GM12878 (cell line): ENCODE measurements at regions not wholly inside any gene's neighbourhood (a gene's known extent, or its start where the extent isn't known, plus 50 kb on each side); places are given as distances from the start of the nearest gene placed in this dataset.

ENCODE experiments used
- ATAC-seq: fragments of 200-7000 bp; cut with Tn5 transposase; 3 replicates; pipeline ENCODE4 v1.9.1; 2020; ENCODE audit warnings: mild to moderate bottlenecking, moderate library complexity
- BruUV-seq: library from RNA; stranded (reverse); fragments of 400-500 nt; replicated peaks from 2 replicates; lab custom pipeline; 2021; lab: Mats Ljungman, UMichigan
- CTCF ChIA-PET: fragments of 300-600 bp; sonication (Branson Sonifier 250); formaldehyde crosslinking; extraction: SDS; loops from one replicate; lab custom pipeline; 2021; ENCODE audit warnings: inconsistent platforms; lab: Yijun Ruan, JAX
- POLR2A ChIA-PET: fragments of 350-600 bp; formaldehyde crosslinking; extraction: SDS; loops from one replicate; lab custom pipeline; 2021; ENCODE audit warnings: inconsistent platforms; lab: Charles Lee
- RAD21 ChIA-PET: fragments of 300-600 bp; sonication (Branson Sonifier 250); formaldehyde crosslinking; loops from one replicate; lab custom pipeline; 2023; ENCODE audit warnings: antibody characterized with exemption; ENCODE audit not compliant: unreplicated experiment; lab: Charles Lee
- SMC1A ChIA-PET: fragments of 300-600 bp; sonication (Branson Sonifier 250); formaldehyde crosslinking; loops from one replicate; lab custom pipeline; 2023; ENCODE audit not compliant: unreplicated experiment, uncharacterized antibody; lab: Charles Lee
- DNase-seq: peaks from one replicate; pipeline ENCODE4 v3.0.0-alpha.2; 2011; ENCODE audit warnings: low read depth, low spot score
- FAIRE-seq: peaks from 3 replicates; lab custom pipeline; 2011; peaks lifted over from hg19 to GRCh38; lab: Jason Lieb, UNC
- H2AFZ ChIP-seq: 2 replicates; pipeline ENCODE4 v1.6.0; 2011; ENCODE audit warnings: low read depth, low read length, control low read depth; ENCODE audit not compliant: control insufficient read depth
- H3K27ac ChIP-seq: 2 replicates; pipeline ENCODE4 v1.5.1; 2011; ENCODE audit warnings: control low read depth; ENCODE audit not compliant: control insufficient read depth, insufficient read depth
- H3K27me3 ChIP-seq, 2 experiments: replicated peaks in 1 of 2; 2 replicates each; pipeline versions ENCODE4 v1.6.0 to v1.6.1; 2011; ENCODE audit warnings: low read length in 1 of 2; ENCODE audit not compliant: control insufficient read depth in 2 of 2, insufficient read depth in 2 of 2
- H3K36me3 ChIP-seq, 2 experiments: 2 replicates each; pipeline ENCODE4 v1.5.1; 2011; ENCODE audit warnings: low read length in 1 of 2; ENCODE audit not compliant: control insufficient read depth in 2 of 2, insufficient read depth in 2 of 2
- H3K4me1 ChIP-seq: 2 replicates; pipeline ENCODE4 v1.6.1; 2011; ENCODE audit warnings: mild to moderate bottlenecking, low read length, moderate library complexity, mixed read lengths; ENCODE audit not compliant: control insufficient read depth, insufficient read depth
- H3K4me2 ChIP-seq: 2 replicates; pipeline ENCODE4 v1.6.0; 2011; ENCODE audit warnings: control low read depth; ENCODE audit not compliant: control insufficient read depth, insufficient read depth
- H3K4me3 ChIP-seq: fragments of 200-600 bp; sonication (generic); 2 replicates; pipeline ENCODE4 v1.5.1; 2016
- H3K79me2 ChIP-seq: 2 replicates; pipeline ENCODE4 v1.6.0; 2011; ENCODE audit warnings: low read length; ENCODE audit not compliant: control insufficient read depth, insufficient read depth
- H3K9ac ChIP-seq: 2 replicates; pipeline ENCODE4 v1.8.0; 2011; ENCODE audit warnings: low read length, control low read depth, mixed read lengths; ENCODE audit not compliant: control insufficient read depth, insufficient read depth
- H3K9me3 ChIP-seq: replicated peaks from 3 replicates; pipeline ENCODE4 v1.5.1; 2011; ENCODE audit warnings: mild to moderate bottlenecking, low read length; ENCODE audit not compliant: control insufficient read depth, insufficient read depth
- H4K20me1 ChIP-seq: 2 replicates; pipeline ENCODE4 v1.6.0; 2011; ENCODE audit not compliant: control insufficient read depth, insufficient read depth
- ATF2 ChIP-seq: IDR thresholded peaks from 2 replicates; pipeline ENCODE4 v1.6.1; 2012; ENCODE audit warnings: low read length, inconsistent platforms
- ATF7 ChIP-seq: fragments of 450-650 bp; IDR thresholded peaks from 2 replicates; pipeline ENCODE4 v1.6.1; 2016; ENCODE audit warnings: low read depth, mild to moderate bottlenecking
- CEBPB ChIP-seq, 2 experiments: fragments of 150-350 bp in 1 of 2; IDR thresholded peaks; 2 replicates each; pipeline ENCODE4 v1.6.1; 2012 to 2014; ENCODE audit warnings: low read depth in 2 of 2, low read length in 2 of 2, borderline replicate concordance in 1 of 2, inconsistent platforms in 1 of 2
- CREB1 ChIP-seq: IDR thresholded peaks from 2 replicates; pipeline ENCODE4 v1.6.1; 2012; ENCODE audit warnings: low read depth, mild to moderate bottlenecking, inconsistent platforms
- CTCF ChIP-seq, 3 experiments: IDR thresholded peaks in 2 of 3; conservative IDR thresholded peaks in 1 of 3; 2 replicates each; pipeline ENCODE4 v1.5.1; 2011; ENCODE audit warnings: low read depth in 3 of 3, low read length in 3 of 3, mild to moderate bottlenecking in 3 of 3, control low read depth in 2 of 3, moderate library complexity in 2 of 3, inconsistent platforms in 1 of 3, mixed read lengths in 1 of 3; ENCODE audit not compliant: control insufficient read depth in 2 of 3, insufficient read depth in 1 of 3; ENCODE audit errors: extremely low read depth in 1 of 3
- E2F4 ChIP-seq: IDR thresholded peaks from 2 replicates; pipeline ENCODE4 v1.6.1; 2012; ENCODE audit warnings: low read depth, low read length, improper control_type of control experiment
- EGR1 ChIP-seq, 2 experiments: IDR thresholded peaks; 1 replicate in 1 of 2; 2 replicates in 1 of 2; pipeline ENCODE4 v1.6.1; 2011 to 2012; ENCODE audit warnings: low read depth in 2 of 2, low read length in 2 of 2, borderline replicate concordance in 1 of 2, mild to moderate bottlenecking in 1 of 2, moderate library complexity in 1 of 2
- FOXM1 ChIP-seq: IDR thresholded peaks from 2 replicates; pipeline ENCODE4 v1.6.1; 2012; ENCODE audit warnings: low read depth, mild to moderate bottlenecking, inconsistent platforms, low read length, moderate library complexity
- MYB ChIP-seq: fragments of 150-350 bp; IDR thresholded peaks from 2 replicates; pipeline ENCODE4 v1.6.1; 2014; ENCODE audit warnings: mild to moderate bottlenecking, low read depth, low read length, borderline replicate concordance
- NBN ChIP-seq: fragments of 450-650 bp; IDR thresholded peaks from 2 replicates; pipeline ENCODE4 v1.6.1; 2016
- PBX3 ChIP-seq: IDR thresholded peaks from 2 replicates; pipeline ENCODE4 v1.6.1; 2011; ENCODE audit warnings: mild to moderate bottlenecking, low read depth, low read length, moderate library complexity; ENCODE audit not compliant: insufficient replicate concordance
- POLR2A ChIP-seq: IDR thresholded peaks from 2 replicates; pipeline ENCODE4 v1.6.1; 2011; ENCODE audit warnings: low read depth, mild to moderate bottlenecking, low read length
- RCOR1 ChIP-seq: conservative IDR thresholded peaks from 2 replicates; pipeline ENCODE4 v1.6.1; 2012; ENCODE audit warnings: low read depth, low read length, improper control_type of control experiment
- RFX5 ChIP-seq: IDR thresholded peaks from 2 replicates; pipeline ENCODE4 v1.6.1; 2011; ENCODE audit warnings: low read depth, low read length, improper control_type of control experiment
- SMC3 ChIP-seq: IDR thresholded peaks from 2 replicates; pipeline ENCODE4 v1.6.1; 2011; ENCODE audit warnings: low read length, improper control_type of control experiment, borderline replicate concordance
- TAF1 ChIP-seq: IDR thresholded peaks from 2 replicates; pipeline ENCODE4 v1.6.1; 2011; ENCODE audit warnings: mild to moderate bottlenecking, low read depth, low read length, borderline replicate concordance
- TCF12 ChIP-seq: IDR thresholded peaks from 2 replicates; pipeline ENCODE4 v1.6.1; 2011; ENCODE audit warnings: low read depth, mild to moderate bottlenecking, low read length
- ZNF384 ChIP-seq: IDR thresholded peaks from 2 replicates; pipeline ENCODE4 v1.6.1; 2012; ENCODE audit warnings: low read depth, mild to moderate bottlenecking, low read length, improper control_type of control experiment, borderline replicate concordance
- WGBS: methylation state at CpG from one replicate; pipeline ENCODE4 v1.1.6; 2016; ENCODE audit warnings: low lambda C conversion rate; ENCODE audit not compliant: insufficient replicate concordance, insufficient coverage; ENCODE audit errors: missing lambda C conversion rate; 5-methylcytosine and 5-hydroxymethylcytosine counted together
- in situ Hi-C: fragments of 300-500 bp; cut with MboI; formaldehyde crosslinking; loops from 9 replicates; pipeline ENCODE4 v1.14.3; 2018; ENCODE audit warnings: mixed read lengths
- intact Hi-C: fragments of 100-400 bp; cut with micrococcal nuclease; formaldehyde crosslinking; loops from one replicate; pipeline ENCODE4 v1.14.2; 2022; ENCODE audit not compliant: unreplicated experiment

DNA sequence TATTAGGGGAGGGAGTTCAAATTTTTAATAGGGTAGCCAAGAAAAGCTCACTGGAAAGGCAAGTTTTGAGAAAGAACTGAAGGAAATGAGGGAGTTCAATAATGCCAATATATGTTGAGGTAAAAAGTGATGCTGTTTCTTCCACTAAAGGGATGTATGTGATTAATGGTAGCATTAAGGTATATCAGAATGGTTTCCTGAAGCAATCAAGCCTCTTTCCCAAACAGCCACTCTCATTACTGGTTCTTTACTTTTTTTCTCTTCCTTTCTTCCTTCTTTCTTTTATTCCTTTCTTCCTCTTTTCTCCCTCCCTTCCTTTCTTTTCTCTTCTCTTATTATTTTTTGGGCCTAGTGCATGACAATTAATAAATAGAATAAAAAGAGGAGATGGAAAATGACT, 433.5 kb downstream of the SATB2 start (continued):
- TF ChIP-seq PBX3: no peak
- no peak for TF ChIP-seq SMC3
- no peak for TF ChIP-seq ATF7
- no peak for TF ChIP-seq RFX5
- no peak for TF ChIP-seq POLR2A
- no peak for TF ChIP-seq E2F4
- TF ChIP-seq CEBPB (IDR thresholded peaks at IDR 0.05; ENCODE audit: borderline replicate concordance in 1 of 2, low read depth in 2 of 2, low read length in 2 of 2): no peak
- no peak for TF ChIP-seq CREB1
- TF ChIP-seq TAF1: no peak

GRCh38 chr2:199019898-199020507, 437.7 kb downstream of the SATB2 start:
- WGBS: 0% methylated on average over 4 of the region's 4 CpGs
- in situ Hi-C loops: no loop called here
- Histone ChIP-seq H3K79me2 (no peaks in the 10 kb centered on the region), H3K9ac (no peak overlapping the region), H4K20me1 (no peaks in the 10 kb centered on the region), H3K27ac (no peak overlapping the region), H3K9me3 (no peaks in the 10 kb centered on the region), H3K4me3 (no peak overlapping the region), H3K4me1 (no peaks in the 10 kb centered on the region), H3K27me3 (no peaks in the 10 kb centered on the region), H2AFZ (no peak overlapping the region), H3K36me3 (no peaks in the 10 kb centered on the region), H3K4me2 (no peak overlapping the region)
- ATAC-seq: peak; percentile 89
- CTCF ChIA-PET: interaction anchor here (0.6 to 2.9 kb wide), 8 partner anchors 13 to 549 kb away, joined by 3 to 11 read pairs (median 5); no protein-coding TSS in a partner anchor
- no peak for FAIRE-seq
- DNase-seq: no peak
- no TSS peak for BruUV-seq
- RAD21 ChIA-PET: interaction anchor here (0.5 to 2.2 kb wide), 8 partner anchors 105 to 465 kb away, joined by 3 to 8 read pairs (median 4); no protein-coding TSS in a partner anchor
- SMC1A ChIA-PET: interaction anchor here (0.6 to 1.9 kb wide), 16 partner anchors 20 to 707 kb away, joined by 3 to 10 read pairs (median 3); no protein-coding TSS in a partner anchor
- POLR2A ChIA-PET: no interaction called here
- intact Hi-C loops: loop anchor here (10.0 kb wide), 2 partner anchors 235 to 465 kb away; no protein-coding TSS in a partner anchor
- TF ChIP-seq NBN: no peak
- TF ChIP-seq SMC3: peak; percentile 38; the same call in 1 of the 2 replicates
- no peak for TF ChIP-seq ATF2
- no peak for TF ChIP-seq MYB
- TF ChIP-seq CTCF (IDR thresholded peaks at IDR 0.05 in 2 of 3, conservative IDR thresholded peaks at IDR 0.05 in 1 of 3; ENCODE audit: control insufficient read depth in 2 of 3, extremely low read depth in 1 of 3, insufficient read depth in 1 of 3, low read depth in 3 of 3, low read length in 3 of 3): peak; percentile 29 to 51 (median 37); a peak in 4 of 6 replicates
- TF ChIP-seq FOXM1: no peak
- TF ChIP-seq EGR1 (IDR thresholded peaks at IDR 0.05; ENCODE audit: borderline replicate concordance in 1 of 2, low read depth in 2 of 2, low read length in 2 of 2): 0 out of 3 replicates have a peak, but pooled peaks of 1 of the 2 experiments have one; percentile 34
- no peak for TF ChIP-seq TCF12
- TF ChIP-seq RCOR1: no peak
- no peak for TF ChIP-seq ZNF384
